ENCODE measurements at regions not wholly inside any gene's neighbourhood (a gene's known extent, or its start where the extent isn't known, plus 50 kb on each side); places are given as distances from the start of the nearest gene placed in this dataset.

- ATAC-seq: no peak
- no peak for TF ChIP-seq SNAI2 (CRISPR knock-in tag; IDR thresholded peaks at IDR 0.05)
- TF ChIP-seq ZFP30 (CRISPR knock-in tag; IDR thresholded peaks at IDR 0.05): no peak
- no peak for TF ChIP-seq ARNTL (CRISPR knock-in tag; IDR thresholded peaks at IDR 0.05; ENCODE audit: borderline replicate concordance, low read depth)
- no peak for TF ChIP-seq PATZ1 (CRISPR knock-in tag; IDR thresholded peaks at IDR 0.05; ENCODE audit: borderline replicate concordance)
- TF ChIP-seq TOX (CRISPR knock-in tag; IDR thresholded peaks at IDR 0.05; ENCODE audit: borderline replicate concordance): no peak
Observed at GRCh38 chr2:15761056-15761455, 169.4 kb downstream of the DDX1 start.

- no peak for ATAC-seq
Observed at GRCh38 chr2:15761910-15762309, 170.2 kb downstream of the DDX1 start.

GRCh38 chr2:15762449-15762848 is 170.8 kb downstream of the DDX1 start:
- no peak for ATAC-seq
- TF ChIP-seq ZFP30 (CRISPR knock-in tag; IDR thresholded peaks at IDR 0.05): no peak
- TF ChIP-seq POU6F1 (CRISPR knock-in tag; IDR thresholded peaks at IDR 0.05; ENCODE audit: borderline replicate concordance, low read depth): no peak
- TF ChIP-seq ZNF8 (CRISPR knock-in tag; IDR thresholded peaks at IDR 0.05): no peak
- TF ChIP-seq ESRRG (CRISPR knock-in tag; IDR thresholded peaks at IDR 0.05): no peak
- TF ChIP-seq, protein P1, sequence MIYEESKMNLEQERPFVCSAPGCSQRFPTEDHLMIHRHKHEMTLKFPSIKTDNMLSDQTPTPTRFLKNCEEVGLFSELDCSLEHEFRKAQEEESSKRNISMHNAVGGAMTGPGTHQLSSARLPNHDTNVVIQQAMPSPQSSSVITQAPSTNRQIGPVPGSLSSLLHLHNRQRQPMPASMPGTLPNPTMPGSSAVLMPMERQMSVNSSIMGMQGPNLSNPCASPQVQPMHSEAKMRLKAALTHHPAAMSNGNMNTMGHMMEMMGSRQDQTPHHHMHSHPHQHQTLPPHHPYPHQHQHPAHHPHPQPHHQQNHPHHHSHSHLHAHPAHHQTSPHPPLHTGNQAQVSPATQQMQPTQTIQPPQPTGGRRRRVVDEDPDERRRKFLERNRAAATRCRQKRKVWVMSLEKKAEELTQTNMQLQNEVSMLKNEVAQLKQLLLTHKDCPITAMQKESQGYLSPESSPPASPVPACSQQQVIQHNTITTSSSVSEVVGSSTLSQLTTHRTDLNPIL (CRISPR knock-in tag; IDR thresholded peaks at IDR 0.05; ENCODE audit: low read depth): no peak
- TF ChIP-seq CSDC2 (CRISPR knock-in tag; IDR thresholded peaks at IDR 0.05): no peak
- no peak for TF ChIP-seq TCF4 (CRISPR knock-in tag; IDR thresholded peaks at IDR 0.05; ENCODE audit: borderline replicate concordance)

More at GRCh38 chr2:15761910-15762309, 170.2 kb downstream of the DDX1 start:
- TF ChIP-seq GLIS3 (CRISPR knock-in tag; IDR thresholded peaks at IDR 0.05): no peak
- TF ChIP-seq ZFP30 (CRISPR knock-in tag; IDR thresholded peaks at IDR 0.05): no peak
- TF ChIP-seq, protein P2, sequence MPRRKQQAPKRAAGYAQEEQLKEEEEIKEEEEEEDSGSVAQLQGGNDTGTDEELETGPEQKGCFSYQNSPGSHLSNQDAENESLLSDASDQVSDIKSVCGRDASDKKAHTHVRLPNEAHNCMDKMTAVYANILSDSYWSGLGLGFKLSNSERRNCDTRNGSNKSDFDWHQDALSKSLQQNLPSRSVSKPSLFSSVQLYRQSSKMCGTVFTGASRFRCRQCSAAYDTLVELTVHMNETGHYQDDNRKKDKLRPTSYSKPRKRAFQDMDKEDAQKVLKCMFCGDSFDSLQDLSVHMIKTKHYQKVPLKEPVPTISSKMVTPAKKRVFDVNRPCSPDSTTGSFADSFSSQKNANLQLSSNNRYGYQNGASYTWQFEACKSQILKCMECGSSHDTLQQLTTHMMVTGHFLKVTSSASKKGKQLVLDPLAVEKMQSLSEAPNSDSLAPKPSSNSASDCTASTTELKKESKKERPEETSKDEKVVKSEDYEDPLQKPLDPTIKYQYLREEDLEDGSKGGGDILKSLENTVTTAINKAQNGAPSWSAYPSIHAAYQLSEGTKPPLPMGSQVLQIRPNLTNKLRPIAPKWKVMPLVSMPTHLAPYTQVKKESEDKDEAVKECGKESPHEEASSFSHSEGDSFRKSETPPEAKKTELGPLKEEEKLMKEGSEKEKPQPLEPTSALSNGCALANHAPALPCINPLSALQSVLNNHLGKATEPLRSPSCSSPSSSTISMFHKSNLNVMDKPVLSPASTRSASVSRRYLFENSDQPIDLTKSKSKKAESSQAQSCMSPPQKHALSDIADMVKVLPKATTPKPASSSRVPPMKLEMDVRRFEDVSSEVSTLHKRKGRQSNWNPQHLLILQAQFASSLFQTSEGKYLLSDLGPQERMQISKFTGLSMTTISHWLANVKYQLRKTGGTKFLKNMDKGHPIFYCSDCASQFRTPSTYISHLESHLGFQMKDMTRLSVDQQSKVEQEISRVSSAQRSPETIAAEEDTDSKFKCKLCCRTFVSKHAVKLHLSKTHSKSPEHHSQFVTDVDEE (CRISPR knock-in tag; IDR thresholded peaks at IDR 0.05): no peak
- TF ChIP-seq ESRRG (CRISPR knock-in tag; IDR thresholded peaks at IDR 0.05): no peak
- TF ChIP-seq CSDC2 (CRISPR knock-in tag; IDR thresholded peaks at IDR 0.05): no peak
- no peak for TF ChIP-seq TCF4 (CRISPR knock-in tag; IDR thresholded peaks at IDR 0.05; ENCODE audit: borderline replicate concordance)

GRCh38 chr2:15763106-15763821 is 171.6 kb downstream of the DDX1 start:
- no peak for ATAC-seq

More at GRCh38 chr2:15763106-15763821, 171.6 kb downstream of the DDX1 start:
- TF ChIP-seq TOX (CRISPR knock-in tag; IDR thresholded peaks at IDR 0.05; ENCODE audit: borderline replicate concordance) (no peak), ZC3H10 (CRISPR knock-in tag; IDR thresholded peaks at IDR 0.05) (no peak), CSDC2 (CRISPR knock-in tag; IDR thresholded peaks at IDR 0.05) (no peak), ZFP30 (CRISPR knock-in tag; IDR thresholded peaks at IDR 0.05) (no peak), ZNF8 (CRISPR knock-in tag; IDR thresholded peaks at IDR 0.05) (no peak), ZNF565 (CRISPR knock-in tag; conservative IDR thresholded peaks at IDR 0.05; ENCODE audit: low read depth) (no peak), OSR1 (CRISPR knock-in tag; IDR thresholded peaks at IDR 0.05) (no peak)
- TF ChIP-seq, protein P1 (CRISPR knock-in tag; IDR thresholded peaks at IDR 0.05; ENCODE audit: low read depth): no peak
- TF ChIP-seq, protein P2 (CRISPR knock-in tag; IDR thresholded peaks at IDR 0.05): no peak
